ENCODE measurements at regions not wholly inside any gene's neighbourhood (a gene's known extent, or its start where the extent isn't known, plus 50 kb on each side); places are given as distances from the start of the nearest gene placed in this dataset.

DNA sequence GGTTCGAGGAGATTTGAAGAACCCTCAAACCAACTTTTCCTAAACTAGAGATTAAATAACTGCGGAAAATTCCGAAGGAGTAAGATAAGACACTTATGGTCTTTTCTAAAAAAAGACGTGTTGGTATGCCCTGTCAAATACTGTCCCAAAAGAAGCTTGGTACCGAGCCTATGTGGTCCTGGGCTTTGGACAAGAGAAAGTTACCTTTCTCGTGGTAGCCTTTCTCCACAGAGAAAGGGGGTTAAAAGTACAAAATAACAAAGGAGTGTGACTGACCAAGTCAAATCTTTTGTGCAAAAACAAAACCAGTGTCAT is 56.2 kb upstream of the JCAD start:
- no peak for DNase-seq

DNA sequence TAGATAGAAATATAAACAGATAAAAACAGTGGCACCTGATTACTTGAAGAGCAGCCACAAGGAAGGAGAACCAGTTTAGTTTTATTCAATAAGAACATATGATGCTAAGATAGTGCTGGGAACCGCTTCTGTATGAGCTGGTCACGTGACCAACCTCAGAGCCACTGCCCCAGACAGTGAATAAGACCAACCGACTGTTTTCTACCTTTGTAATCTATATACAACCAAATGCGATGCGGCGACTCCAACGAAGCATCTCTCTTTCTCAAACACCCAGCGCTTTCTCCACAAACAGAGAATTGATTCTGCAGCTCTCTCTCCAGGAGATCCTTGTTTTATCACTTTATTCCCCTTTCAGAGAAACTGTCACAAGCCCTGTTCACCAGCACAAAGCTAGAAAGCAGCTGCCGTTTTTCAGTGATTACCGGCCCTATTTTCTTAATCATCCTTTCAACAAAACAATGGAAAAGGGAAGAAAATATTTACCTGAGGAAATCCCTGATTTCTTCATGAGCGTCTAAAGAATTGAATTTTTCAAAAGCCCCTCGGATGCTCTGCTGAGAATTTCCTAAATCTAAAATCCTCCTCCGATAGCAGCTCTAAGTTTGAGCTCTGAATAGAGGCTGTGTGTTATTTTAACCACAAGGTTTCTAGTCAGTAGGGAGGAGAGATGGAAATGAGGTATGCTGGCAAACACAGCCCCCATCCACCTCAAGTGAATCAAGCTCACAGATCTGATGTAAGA is 55.7 kb upstream of the JCAD start:
- DNase-seq = no peak

DNA sequence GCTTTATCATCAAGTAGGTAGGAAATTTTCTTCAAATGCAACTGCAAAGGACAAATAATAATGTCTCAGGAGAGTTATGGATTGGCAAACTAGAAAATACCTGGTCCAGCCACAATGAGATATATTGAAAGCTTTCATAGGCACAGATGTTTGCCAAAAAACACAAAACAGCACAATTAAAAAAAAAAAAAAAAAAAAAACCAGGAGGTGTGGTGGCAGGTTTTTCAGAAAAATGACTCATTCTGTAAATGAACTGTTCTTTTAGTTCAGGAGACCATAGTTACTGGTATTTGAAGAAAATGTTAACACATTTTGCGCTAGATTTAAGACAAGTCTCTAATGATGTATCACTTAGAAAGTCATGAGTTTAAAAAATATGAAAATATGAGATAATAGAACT is 55.0 kb upstream of the JCAD start:
- no peak for DNase-seq

- no peak for DNase-seq
These were observed 52.1 kb upstream of the JCAD start for GRCh38 chr10:30111340-30112022.
